IPS-NIHi7 (cell line): ENCODE measurements at regions not wholly inside any gene's neighbourhood (a gene's known extent, or its start where the extent isn't known, plus 50 kb on each side); places are given as distances from the start of the nearest gene placed in this dataset.

Source experiments
- DNase-seq: peaks from one replicate; pipeline ENCODE4 v3.0.0; 2012; ENCODE audit warnings: mixed read lengths; ENCODE audit errors: extremely low spot score

DNA sequence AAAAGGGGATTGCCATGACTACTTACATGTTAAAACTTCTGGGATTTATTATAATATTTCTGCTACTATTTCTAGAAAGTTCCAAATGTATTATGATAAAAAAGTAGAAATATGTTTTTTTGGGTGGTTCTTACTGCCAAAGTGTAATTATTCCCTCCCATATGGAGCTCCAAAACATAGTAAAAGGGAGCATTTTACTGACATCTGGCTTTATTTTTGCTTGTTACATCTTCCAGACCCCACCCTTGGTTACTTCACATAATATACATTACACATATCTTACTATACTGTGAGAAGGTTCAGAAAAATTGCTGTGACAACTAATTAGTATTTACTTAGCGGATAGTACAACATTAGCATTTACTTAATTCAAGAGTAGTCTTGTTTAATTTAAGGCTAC, 205.1 kb upstream of the TLL1 start:
- DNase-seq = no peak

DNA sequence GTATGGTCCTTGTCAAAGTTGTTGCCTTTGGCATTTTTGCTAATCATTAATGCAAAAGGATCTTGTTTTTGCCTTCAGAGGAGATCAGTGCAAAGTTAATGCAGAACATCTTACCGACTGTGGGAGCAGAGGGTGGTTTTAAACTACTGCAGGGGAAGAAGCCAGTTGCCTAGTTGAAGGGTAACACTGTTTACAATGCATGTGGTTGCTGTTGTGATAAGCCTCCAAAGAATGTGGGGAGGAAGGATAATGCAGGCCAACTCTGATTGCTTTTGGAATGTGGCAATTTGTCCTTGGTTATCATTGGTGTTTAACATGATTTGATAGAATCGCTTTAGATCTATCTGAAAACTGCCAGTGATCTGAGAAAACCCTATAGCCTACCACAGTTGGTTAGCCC, 204.3 kb upstream of the TLL1 start:
- peak; percentile 26 for DNase-seq

DNA sequence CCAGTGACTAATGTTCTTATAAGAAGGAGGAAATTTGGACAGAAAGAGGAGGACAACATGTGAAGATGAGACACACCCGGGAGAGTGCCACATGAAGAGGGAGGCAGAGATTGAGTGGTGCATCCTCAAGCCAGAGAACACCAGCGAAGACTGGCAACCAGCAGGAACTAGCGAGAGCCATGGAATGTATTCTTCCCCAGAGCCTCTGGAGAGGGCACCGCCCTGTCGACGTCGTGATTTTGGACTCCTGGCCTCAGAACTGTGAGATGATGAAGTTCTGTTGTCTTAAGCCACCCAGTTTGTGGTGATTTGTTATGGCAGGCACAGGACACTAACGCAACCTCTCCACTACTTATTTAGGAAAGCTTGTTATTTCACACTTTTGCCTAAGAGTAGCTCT, 196.0 kb upstream of the TLL1 start:
- DNase-seq = no peak

DNA sequence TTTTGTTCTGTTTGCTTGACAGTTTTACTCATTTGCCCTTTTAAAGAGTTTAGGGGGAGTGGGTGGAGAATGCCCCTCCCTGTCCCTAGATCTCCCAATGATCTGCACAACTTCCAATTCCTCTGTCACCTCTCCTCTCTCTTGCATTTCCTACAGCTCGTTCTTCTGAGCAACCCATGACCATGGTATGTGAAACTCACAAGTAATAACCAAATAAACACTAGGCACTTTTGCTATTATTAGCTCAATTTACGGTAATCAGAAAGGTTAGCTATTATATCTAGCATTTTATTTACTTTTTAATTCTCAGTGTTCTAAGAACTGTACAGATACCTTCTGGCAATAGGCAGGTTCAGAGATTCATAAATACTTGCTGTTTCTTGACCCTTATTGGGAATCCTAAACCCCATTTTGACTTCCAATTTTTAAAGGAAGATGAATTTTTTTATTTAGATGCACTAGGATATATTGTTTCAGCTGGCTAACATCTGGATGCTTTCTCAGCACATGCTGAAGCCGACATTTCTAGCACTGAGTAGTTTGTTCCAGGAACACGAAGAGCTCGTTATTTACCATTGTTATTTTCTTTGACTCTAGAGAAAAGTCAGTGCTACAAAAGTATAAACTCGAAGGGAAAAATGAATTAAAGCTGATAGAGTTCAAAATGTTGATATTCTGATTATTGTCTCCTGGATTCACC, 194.7 kb upstream of the TLL1 start:
- no peak for DNase-seq

DNA sequence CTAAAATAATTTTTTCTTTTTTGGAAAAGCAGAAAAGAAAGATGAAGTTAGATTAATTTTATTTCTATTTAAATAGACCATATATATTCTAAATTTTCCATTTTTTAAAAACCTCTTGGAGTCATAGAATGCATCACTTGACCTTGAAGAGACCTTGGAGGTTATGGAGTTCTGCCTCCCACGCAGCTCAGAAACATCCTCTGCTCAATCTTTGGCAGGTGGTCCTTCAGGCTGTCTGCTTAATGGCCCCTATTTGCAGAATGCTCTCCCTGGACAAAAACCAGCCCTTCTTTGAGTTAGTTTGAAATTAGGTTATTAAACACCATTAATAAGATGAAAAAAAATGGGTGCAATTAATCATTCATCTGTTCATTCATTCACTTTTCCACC, 194.1 kb upstream of the TLL1 start:
- DNase-seq = no peak

DNA sequence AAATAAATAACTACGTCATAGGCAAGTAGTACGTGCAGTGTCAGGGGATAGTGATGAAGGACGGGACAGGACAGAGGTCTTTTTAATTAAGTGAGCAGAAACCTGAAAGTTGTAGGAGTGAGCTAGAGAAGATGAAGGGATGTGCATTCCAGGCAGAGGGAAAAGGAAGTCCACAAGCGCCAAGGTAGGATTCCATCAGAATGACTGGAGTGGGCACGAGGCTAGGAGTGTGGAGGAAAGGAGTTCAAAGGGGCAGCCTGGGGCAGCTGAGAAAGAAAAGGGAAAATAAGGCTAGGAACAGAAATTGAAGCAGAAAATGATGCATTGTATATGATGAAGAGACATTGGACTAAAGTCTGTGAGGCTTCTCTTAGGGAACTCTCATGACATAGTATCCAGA, 192.2 kb upstream of the TLL1 start:
- DNase-seq = no peak

DNA sequence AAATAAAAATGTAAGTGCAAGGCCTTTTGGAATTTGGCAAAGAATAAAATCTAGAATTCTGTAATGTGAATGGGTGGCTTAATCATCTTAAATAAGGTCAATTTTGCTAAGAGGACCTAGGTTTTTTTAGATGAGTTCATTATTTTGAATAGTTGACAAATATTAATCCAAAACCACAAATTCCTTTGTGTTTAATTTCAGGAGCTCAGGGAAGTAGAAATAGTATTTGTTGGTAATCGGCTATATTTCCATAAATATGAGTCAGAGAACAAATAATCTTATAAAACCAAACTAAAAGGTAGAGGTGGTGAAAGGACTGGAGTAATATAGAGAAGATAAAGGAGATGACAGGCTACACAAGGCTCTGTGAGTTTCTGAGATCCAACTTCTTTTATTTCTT, 190.4 kb upstream of the TLL1 start:
- DNase-seq = no peak

DNA sequence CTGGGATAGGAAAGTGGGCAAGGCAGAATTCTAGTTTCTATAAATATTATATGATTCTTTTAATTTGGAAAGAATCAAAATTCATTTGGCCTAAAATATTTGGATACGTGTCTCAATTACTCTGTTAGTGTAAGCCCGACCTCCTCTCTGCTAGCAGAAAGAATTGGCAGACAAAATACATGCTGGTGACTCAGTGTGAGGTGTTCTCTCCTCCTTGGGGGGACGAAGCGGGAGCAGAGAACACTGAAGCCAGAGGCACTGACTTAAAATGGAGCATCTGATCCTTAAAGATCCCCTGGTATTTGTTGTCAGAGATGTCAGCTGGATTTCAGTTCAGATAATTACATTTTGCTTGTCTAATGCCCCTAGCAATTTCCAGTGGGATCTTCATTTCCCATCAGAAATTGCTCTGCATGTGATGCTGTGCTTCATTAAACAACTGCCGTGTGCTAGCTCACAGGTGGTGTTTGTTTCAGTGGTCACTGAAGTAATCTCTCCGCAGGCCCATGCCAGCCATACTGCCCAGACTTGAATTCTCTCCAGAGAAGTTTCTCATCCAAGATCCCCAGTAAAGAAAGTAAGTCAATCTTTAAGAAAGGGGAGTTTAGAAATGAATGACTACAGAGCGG, 188.7 kb upstream of the TLL1 start:
- DNase-seq = no peak

DNA sequence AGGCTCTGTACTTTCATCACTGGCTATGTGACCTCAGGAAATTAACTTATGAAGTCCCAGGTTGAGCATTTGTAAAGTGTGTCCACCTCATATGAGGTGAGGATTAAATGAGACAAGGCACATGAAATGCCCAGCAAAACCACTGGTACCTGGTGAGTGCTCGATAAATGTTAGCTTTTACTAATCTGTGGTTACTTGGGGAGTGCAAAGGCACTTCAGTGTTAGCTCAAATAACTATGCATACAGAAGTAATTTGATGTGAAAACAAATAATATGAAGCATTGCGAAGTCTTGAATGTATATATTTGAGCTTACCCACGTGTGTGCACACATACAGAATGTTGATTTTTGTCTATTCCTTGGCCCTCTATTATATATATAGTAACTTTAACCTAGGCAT, 186.3 kb upstream of the TLL1 start:
- DNase-seq = no peak

DNA sequence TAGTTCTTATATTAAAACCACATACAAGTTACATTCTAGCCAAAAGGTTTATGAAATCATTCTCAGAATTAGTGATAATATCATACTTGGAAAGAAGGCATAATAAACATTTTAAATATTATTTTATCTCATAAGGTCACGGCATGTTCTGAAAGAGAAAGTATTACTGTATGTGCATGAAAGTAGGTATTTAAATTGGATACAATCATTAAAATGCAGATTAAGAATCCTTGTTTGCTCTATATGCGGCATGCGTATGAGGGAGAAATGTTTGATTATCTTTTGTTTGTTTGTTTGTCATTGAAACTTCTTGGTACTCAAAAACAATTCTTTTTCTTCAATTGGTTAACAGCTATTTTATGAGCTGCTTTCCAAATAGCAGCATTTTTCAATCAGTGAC, 183.9 kb upstream of the TLL1 start:
- no peak for DNase-seq

DNA sequence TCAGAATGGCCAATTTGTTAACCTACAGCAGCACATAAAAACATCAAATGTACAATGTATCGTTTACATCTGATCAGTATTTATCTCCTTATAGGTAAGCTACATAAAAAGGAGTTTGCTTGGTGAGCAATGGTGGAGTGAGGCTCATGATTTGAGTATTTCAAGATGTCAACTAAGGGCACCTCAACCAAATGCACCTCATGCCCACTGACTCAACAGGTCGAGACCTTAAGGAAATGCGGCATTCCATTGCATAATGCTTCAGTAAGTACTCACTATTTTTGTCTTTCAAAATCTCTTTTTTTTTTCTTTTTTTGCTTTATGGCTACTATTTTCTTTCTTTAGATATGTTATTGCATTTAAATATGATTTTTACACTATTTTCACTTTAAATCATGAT, 181.0 kb upstream of the TLL1 start:
- DNase-seq = no peak

DNA sequence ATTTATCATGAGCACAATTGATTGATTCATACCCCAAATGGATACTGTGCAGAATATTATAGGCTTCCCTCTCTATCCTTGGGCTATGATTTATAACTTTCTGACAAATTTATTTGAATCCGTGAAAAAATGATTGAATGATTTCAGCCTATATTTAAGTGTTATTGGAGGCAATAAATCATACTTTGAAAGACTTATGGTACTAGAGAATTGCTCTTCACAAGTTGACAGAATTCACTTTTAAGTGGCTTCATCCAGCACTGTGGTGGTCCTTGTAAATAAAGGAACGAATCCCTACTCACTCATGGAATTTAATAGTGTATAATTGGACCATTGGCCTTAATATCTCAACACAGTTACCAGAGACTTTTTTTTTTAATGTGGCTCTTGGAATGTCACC, 174.8 kb upstream of the TLL1 start:
- DNase-seq = no peak

DNA sequence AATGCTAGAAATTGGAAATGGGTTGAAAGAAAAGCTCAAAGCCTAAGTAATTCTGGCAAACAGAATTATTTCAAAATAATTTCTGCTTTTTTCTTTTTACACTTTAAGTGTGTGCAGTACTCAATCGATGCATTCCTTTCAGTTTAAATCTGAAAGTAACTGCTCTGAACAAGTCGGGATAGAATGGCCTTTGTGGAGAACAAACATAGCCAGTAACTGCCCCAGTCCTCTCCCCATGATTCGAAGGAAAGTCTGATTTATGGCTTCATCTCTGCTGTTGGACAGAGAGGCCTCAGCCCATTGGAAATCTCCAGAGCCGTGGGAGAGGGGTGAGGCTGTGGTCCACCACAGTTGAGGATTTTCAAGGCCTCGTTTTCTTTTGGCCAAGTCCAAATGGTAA, 174.0 kb upstream of the TLL1 start:
- no peak for DNase-seq

DNA sequence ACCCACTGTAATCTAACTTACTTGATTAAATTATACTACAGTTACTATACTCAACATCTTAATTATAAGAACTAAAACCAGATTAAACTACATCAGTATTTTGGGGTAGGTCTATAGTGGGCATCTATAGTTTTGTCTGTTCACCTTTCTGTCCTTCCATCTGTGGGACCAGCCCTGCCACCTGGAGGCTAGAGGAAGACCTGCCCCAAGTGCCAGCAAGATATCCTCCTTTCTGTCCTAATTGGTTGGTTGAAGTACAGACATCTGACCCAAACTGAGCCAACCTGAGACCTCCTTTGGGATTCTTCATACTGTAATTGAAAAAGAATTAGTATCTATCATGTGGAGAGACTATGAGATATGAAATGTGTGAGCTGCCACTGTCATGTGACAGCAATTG, 172.2 kb upstream of the TLL1 start:
- peak; percentile 57 for DNase-seq

DNA sequence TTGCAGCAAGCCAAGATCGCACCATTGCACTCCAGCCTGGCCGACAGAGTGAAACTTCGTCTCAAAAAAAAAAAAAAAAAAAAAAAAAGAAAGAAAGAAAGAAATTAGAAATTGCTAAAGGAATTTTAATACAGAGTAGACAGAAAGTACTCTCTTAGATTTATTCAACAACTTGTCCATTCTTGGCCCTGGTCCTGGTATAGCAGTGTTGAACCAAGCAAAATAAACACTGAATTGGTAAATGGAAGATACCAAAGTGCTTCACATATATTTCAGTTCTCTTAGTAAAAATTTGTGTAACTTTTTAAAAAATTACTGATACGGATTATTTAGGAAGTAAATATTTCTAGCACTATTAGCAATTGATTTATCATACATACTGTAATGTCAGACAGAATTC, 165.9 kb upstream of the TLL1 start:
- DNase-seq = no peak

DNA sequence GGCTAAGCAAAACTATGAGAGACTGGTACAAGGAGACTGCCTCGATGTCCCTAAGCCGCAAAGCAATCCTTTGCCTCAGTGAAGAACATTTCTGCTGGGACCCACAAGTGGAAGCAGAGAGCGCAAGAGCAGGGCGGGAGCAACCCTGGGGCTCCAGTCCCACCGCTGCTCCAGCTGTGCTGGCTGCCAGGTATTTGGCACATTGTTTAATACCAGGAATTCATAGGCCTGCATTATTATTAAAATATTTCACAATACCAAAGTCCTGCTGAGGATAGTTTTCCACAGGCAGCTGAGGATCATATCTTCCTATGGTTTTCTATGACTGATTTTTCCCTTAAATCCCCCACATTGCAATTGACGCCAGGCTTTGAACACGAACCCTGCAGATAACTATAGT, 163.5 kb upstream of the TLL1 start:
- no peak for DNase-seq

DNA sequence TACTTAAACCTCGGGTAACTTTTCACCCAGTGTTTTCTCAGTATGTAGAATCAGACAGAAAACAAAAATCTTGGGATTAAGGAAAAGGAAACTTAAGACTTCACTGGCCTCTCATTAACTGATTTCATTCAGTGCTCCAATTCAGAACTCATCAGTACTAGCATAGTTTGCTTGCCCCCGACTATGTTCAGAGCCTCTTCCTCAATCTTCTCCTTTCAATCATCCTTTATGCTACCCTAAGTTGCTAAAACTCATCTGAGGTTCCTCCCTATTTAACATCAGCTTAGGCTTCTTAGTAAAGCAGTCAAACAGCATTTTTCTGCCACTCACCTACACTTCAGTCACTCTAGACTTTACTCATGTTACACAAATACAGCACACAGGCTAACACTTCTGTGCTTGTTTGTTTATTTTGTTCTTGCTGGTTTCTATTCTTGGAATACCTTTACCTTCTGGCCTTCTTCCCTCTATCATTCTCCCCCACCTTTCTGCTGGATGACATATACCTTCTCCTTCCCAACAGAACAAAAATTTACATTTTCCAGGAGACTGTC, 163.0 kb upstream of the TLL1 start:
- no peak for DNase-seq

DNA sequence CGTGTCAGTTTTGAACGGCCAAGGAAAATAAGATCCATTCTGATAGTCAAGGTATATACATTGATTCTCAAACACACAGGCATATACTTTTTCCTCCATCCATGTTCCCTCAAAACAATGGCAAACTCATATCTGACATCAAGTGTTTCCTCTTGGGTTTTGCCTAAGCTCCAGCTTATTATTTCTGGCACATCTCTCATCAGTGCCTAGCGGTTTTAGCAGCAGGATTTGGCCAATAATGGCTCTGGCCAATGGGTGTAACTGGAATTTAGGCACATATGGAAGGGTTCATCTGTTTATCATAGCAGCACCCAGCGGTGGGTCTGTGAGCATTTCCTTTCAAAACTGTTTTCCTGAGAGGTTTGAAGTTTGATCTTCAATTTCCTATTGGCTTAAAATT, 161.6 kb upstream of the TLL1 start:
- DNase-seq = no peak

DNA sequence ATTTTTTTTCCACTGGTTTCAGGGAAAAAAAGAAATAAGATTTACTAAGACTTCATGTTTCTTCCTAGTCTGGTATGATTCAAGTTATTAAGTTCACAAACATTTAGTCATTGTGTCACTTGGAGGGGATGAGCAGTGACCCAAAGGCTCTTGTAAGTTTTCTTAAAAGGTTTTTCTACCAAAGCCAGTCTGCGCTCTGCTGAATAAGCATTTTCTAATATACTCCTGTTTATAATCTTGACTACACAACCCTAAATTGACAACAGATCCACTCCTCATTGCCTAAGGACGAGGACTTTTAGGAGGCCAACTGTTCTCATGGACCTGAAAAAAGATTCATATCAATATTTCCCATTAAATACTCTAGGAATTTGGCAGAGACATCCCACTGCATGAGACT, 161.1 kb upstream of the TLL1 start:
- DNase-seq = no peak

DNA sequence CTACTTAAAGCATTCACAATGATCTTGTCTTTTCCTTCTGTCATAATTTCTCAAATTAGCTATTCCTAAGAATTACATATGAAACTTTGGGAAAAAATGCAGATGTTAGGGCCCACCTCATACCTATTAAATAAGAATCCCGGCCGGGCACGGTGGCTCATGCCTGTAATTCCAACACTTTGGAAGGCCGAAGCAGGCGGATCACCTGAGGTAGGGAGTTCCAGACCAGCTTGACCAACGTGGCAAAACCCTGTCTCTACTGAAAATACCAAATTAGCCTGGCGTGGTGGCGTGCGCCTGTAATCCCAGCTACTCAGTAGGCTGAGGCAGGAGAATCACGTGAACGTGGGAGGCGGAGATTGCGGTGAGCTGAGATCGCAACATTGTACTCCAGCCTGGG, 158.4 kb upstream of the TLL1 start:
- DNase-seq = no peak

DNA sequence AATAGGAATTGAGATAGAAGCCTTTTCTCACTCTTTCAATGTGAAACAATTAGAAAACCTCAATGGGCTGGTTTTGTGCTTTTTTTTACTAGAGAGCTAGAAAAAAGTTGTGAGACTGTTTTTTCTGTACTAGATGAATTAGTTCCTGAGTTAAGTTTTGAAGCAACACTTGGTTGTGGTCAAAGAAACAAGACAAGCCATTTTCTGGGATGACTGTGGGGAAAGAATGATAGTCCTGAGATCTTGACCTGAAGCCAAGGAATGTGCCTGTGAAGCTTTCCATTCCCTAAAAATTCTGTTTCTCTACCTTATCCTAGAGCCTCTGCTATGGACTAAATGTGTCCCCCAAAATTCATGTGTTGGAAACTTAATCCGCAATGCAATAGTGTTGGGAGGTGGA, 157.8 kb upstream of the TLL1 start:
- DNase-seq = no peak

DNA sequence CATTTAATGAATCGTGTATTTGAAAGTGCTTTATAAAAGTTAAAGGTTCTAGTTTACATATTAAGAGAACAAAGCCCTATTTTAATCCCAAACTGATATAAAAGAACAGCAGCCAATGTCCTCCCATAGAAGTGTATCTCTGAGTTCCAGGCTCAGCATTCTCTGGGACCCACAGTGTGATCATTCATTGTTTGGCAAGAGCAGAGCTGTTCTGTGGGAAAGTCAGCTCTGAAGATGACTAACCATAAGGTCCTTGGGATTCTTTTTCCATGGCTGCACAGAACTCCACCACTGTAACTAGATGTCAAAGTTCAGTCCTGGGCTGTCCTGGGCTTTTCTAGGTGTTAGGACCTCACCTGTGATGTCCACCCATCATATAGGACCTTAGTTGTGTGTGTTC, 157.0 kb upstream of the TLL1 start:
- DNase-seq = no peak

DNA sequence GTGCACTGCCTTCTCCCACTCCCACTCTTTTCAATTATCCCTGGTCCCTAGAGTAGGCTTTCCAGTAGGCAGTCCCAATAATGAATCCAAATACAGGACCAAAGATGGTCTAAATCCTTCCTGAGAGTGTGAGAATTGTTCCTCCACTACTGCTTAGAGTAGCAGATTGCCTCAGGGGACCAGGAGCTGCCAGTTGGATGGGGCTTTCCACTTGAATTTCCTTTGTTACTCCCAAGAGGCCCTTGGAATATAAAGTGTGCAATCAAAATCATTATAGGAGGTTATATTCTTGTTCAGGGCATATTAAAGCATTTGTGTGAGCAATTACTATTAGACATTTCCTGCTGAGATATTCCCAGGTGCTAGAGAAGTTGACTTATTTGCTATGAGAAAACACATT, 156.6 kb upstream of the TLL1 start:
- no peak for DNase-seq

DNA sequence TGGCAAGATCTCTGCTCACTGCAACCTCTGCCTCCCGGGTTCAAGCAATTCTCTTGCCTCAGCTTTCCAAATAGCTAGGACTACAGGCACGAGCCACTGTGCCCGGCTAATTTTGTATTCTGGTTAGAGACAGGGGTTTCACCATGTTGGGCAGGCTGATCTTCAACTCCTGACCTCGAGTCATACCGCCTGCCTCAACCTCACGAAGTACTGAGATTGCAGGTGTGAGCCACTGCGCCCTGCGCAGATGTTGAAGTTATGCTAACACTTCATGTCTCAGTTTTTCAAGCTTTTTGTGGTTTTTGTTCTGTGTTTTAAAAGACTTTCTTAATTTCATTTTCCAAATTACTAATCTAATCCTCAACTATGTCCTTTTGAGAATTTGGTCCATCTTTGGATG, 154.4 kb upstream of the TLL1 start:
- no peak for DNase-seq
